CD1c-positive myeloid dendritic cell (primary cell): ENCODE measurements at regions not wholly inside any gene's neighbourhood (a gene's known extent, or its start where the extent isn't known, plus 50 kb on each side); places are given as distances from the start of the nearest gene placed in this dataset.
"Not testable (repeated sequence)": the region's sequence is repeated elsewhere in the genome, so short reads cannot be mapped to it uniquely, and the experiment has no call there.

Source experiments
- DNase-seq: peaks from one replicate; pipeline ENCODE4 v3.0.0-alpha.2; 2016; ENCODE audit errors: extremely low spot score

GRCh38 chr10:8768341-8768740 lies 713.9 kb downstream of the GATA3 start:
- DNase-seq = no peak

- DNase-seq = no peak
Measured at GRCh38 chr10:8768852-8769251, 714.4 kb downstream of the GATA3 start.

- DNase-seq = no peak
Measured at GRCh38 chr10:8776926-8777622, 722.6 kb downstream of the GATA3 start.

- DNase-seq = no peak
Measured at GRCh38 chr10:8778713-8779112, 724.2 kb downstream of the GATA3 start.

GRCh38 chr10:8787649-8788048 lies 733.2 kb downstream of the GATA3 start:
- DNase-seq = no peak

GRCh38 chr10:8790390-8790789 lies 735.9 kb downstream of the GATA3 start:
- no peak for DNase-seq

GRCh38 chr10:8794860-8795259 lies 740.4 kb downstream of the GATA3 start:
- no peak for DNase-seq

GRCh38 chr10:8800426-8800825 lies 745.9 kb downstream of the GATA3 start:
- no peak for DNase-seq

GRCh38 chr10:8803992-8804391 lies 749.5 kb downstream of the GATA3 start:
- no peak for DNase-seq

GRCh38 chr10:8810677-8811076 lies 756.2 kb downstream of the GATA3 start:
- no peak for DNase-seq

GRCh38 chr10:8811201-8811600 lies 756.7 kb downstream of the GATA3 start:
- DNase-seq = no peak

- DNase-seq = no peak
Measured at GRCh38 chr10:8815969-8816368, 761.5 kb downstream of the GATA3 start.

- no peak for DNase-seq
Measured at GRCh38 chr10:8817299-8817698, 762.8 kb downstream of the GATA3 start.

GRCh38 chr10:8825611-8826010 lies 771.1 kb downstream of the GATA3 start:
- DNase-seq = no peak

- DNase-seq = no peak
Measured at GRCh38 chr10:8829592-8829991, 775.1 kb downstream of the GATA3 start.

- no peak for DNase-seq
Measured at GRCh38 chr10:8830048-8830447, 775.6 kb downstream of the GATA3 start.

GRCh38 chr10:8830876-8831275 lies 776.4 kb downstream of the GATA3 start:
- no peak for DNase-seq

GRCh38 chr10:8835453-8836167 lies 781.1 kb downstream of the GATA3 start:
- no peak for DNase-seq

GRCh38 chr10:8840356-8840755 lies 785.9 kb downstream of the GATA3 start:
- no peak for DNase-seq

- DNase-seq = no peak
Measured at GRCh38 chr10:8844141-8844540, 789.7 kb downstream of the GATA3 start.

GRCh38 chr10:8852546-8852945 lies 798.1 kb downstream of the GATA3 start:
- DNase-seq = no peak

- no peak for DNase-seq
Measured at GRCh38 chr10:8853048-8853447, 798.6 kb downstream of the GATA3 start.

GRCh38 chr10:8868924-8869323 lies 814.4 kb downstream of the GATA3 start:
- DNase-seq = not testable (repeated sequence)

- DNase-seq = no peak
Measured at GRCh38 chr10:8873310-8873709, 818.8 kb downstream of the GATA3 start.
